RWPE1 (cell line): ENCODE measurements at regions not wholly inside any gene's neighbourhood (a gene's known extent, or its start where the extent isn't known, plus 50 kb on each side); places are given as distances from the start of the nearest gene placed in this dataset.
"Not testable (repeated sequence)": the region's sequence is repeated elsewhere in the genome, so short reads cannot be mapped to it uniquely, and the experiment has no call there.

ENCODE experiments used
- CTCF ChIA-PET: fragments of 350-600 bp; sonication (Branson Sonifier 250); formaldehyde crosslinking; extraction: SDS; loops from one replicate; lab custom pipeline; 2021; lab: Yijun Ruan, JAX
- POLR2A ChIA-PET: fragments of 400-600 bp; formaldehyde crosslinking; extraction: SDS; loops from one replicate; lab custom pipeline; 2020; ENCODE audit warnings: antibody characterized with exemption; ENCODE audit not compliant: low non-redundant PET; lab: Yijun Ruan, JAX
- DNase-seq: peaks from one replicate; pipeline ENCODE4 v3.0.0; 2012; ENCODE audit warnings: low spot score
- H3K27ac ChIP-seq: fragments of 450-650 bp; 2 replicates; pipeline ENCODE4 v1.5.1; 2017
- CTCF ChIP-seq: fragments of 450-650 bp; conservative IDR thresholded peaks from 2 replicates; pipeline ENCODE4 v1.5.1; 2017; ENCODE audit warnings: low read depth, mild to moderate bottlenecking

- H3K27ac ChIP-seq: no peak overlapping the region
- DNase-seq: no peak
- POLR2A ChIA-PET: no interaction called here
These were observed 152.3 kb downstream of the OR4M2 start for GRCh38 chr15:22232675-22233074.

GRCh38 chr15:22235261-22235930, 155.1 kb downstream of the OR4M2 start:
- CTCF ChIA-PET, POLR2A ChIA-PET, DNase-seq, H3K27ac ChIP-seq: not testable (repeated sequence)

More at GRCh38 chr15:22232675-22233074, 152.3 kb downstream of the OR4M2 start:
- TF ChIP-seq CTCF: no peak
- CTCF ChIA-PET: no interaction called here

- ChIA-PET CTCF (interaction anchor here (0.6 kb wide), 1 partner anchor 18 kb away, joined by 5 read pairs; no protein-coding TSS in a partner anchor), POLR2A (no interaction called here)
- no peak for TF ChIP-seq CTCF
- DNase-seq: no peak
- H3K27ac ChIP-seq: no peak overlapping the region
These were observed 156.1 kb downstream of the OR4M2 start for GRCh38 chr15:22236469-22236868.

GRCh38 chr15:22237891-22238275, 157.6 kb downstream of the OR4M2 start:
- peak overlapping the region; percentile 98 for H3K27ac ChIP-seq
- no peak for TF ChIP-seq CTCF
- CTCF ChIA-PET: no interaction called here
- POLR2A ChIA-PET: no interaction called here
- DNase-seq: no peak

- CTCF ChIA-PET: interaction anchor here (0.6 kb wide), 1 partner anchor 59 kb away, joined by 3 read pairs; no protein-coding TSS in a partner anchor
- peak overlapping the region; percentile 98 for H3K27ac ChIP-seq
- peak; percentile 46 for DNase-seq
- POLR2A ChIA-PET: not testable (repeated sequence)
These were observed 158.1 kb downstream of the OR4M2 start for GRCh38 chr15:22238276-22238958.

GRCh38 chr15:22238959-22239805, 158.9 kb downstream of the OR4M2 start:
- peak overlapping the region; percentile 98 for H3K27ac ChIP-seq
- peak; percentile 29 for DNase-seq
- CTCF ChIA-PET: interaction anchor here (0.6 kb wide), 2 partner anchors 59 to 1291 kb away, joined by 3 to 4 read pairs; no protein-coding TSS in a partner anchor
- POLR2A ChIA-PET: not testable (repeated sequence)

GRCh38 chr15:22239806-22240180, 159.5 kb downstream of the OR4M2 start:
- ChIA-PET CTCF (interaction anchor here (0.6 kb wide), 1 partner anchor 1290 kb away, joined by 4 read pairs; no protein-coding TSS in a partner anchor), POLR2A (no interaction called here)

More at GRCh38 chr15:22239806-22240180, 159.5 kb downstream of the OR4M2 start:
- H3K27ac ChIP-seq: peak overlapping the region; percentile 98
- TF ChIP-seq CTCF: no peak
- DNase-seq: no peak
